ENCODE measurements at regions not wholly inside any gene's neighbourhood (a gene's known extent, or its start where the extent isn't known, plus 50 kb on each side); places are given as distances from the start of the nearest gene placed in this dataset.

GRCh38 chr9:85129514-85129913 is 460.0 kb downstream of the NTRK2 start:
- Histone ChIP-seq H3K4me1 (no peaks in the 10 kb centered on the region), H3K27me3 (no peaks in the 10 kb centered on the region), H3K36me3 (no peaks in the 10 kb centered on the region), H3K4me3 (ENCODE audit: low read depth, low read length) (no peak overlapping the region), H3K9me3 (no peaks in the 10 kb centered on the region)
- TF ChIP-seq, protein P1, sequence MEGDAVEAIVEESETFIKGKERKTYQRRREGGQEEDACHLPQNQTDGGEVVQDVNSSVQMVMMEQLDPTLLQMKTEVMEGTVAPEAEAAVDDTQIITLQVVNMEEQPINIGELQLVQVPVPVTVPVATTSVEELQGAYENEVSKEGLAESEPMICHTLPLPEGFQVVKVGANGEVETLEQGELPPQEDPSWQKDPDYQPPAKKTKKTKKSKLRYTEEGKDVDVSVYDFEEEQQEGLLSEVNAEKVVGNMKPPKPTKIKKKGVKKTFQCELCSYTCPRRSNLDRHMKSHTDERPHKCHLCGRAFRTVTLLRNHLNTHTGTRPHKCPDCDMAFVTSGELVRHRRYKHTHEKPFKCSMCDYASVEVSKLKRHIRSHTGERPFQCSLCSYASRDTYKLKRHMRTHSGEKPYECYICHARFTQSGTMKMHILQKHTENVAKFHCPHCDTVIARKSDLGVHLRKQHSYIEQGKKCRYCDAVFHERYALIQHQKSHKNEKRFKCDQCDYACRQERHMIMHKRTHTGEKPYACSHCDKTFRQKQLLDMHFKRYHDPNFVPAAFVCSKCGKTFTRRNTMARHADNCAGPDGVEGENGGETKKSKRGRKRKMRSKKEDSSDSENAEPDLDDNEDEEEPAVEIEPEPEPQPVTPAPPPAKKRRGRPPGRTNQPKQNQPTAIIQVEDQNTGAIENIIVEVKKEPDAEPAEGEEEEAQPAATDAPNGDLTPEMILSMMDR (IDR thresholded peaks at IDR 0.05; ENCODE audit: low read depth, low read length), result no peak
- no peak for DNase-seq

DNA sequence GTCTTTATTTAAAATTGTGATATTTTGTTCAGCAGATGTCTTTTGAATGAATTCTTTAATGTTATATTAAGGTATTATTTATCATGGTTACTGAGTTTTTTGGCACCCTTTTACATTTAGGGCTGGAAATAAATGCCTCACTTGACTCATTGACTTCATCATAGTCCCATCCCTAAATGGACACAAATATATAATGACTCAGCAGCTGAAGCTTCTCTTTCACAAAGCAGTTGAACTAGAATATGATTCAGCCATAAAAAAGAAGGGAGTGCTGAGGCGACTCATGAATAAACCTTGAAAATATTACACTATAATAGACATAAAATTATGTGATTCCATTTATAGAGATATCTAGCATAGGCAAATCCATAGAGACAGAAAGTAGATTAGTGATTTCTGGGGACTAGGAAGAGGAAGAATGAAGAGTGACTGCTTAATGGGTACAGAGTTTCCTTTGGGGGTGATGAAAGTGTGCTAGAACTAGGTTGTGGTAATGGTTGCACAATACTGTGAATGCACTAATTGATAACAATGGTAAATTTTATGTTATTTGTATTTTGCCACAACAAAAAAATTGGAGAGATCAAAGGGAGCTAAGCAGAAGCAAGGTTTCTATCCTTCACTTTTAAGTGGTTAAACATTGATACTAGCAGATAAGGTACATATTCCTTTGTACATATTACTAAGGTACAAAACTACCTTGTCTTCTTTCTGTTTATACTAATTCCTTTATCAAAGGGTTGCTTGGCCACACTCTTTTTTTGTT is 449.6 kb downstream of the NTRK2 start:
- Histone ChIP-seq H3K36me3 (no peaks in the 10 kb centered on the region), H3K27me3 (no peaks in the 10 kb centered on the region), H3K4me3 (ENCODE audit: low read depth, low read length) (no peak overlapping the region), H3K9me3 (no peaks in the 10 kb centered on the region), H3K4me1 (no peaks in the 10 kb centered on the region)
- TF ChIP-seq, protein P1 (IDR thresholded peaks at IDR 0.05; ENCODE audit: low read depth, low read length), result no peak
- no peak for DNase-seq

GRCh38 chr9:85117831-85118230 is 448.3 kb downstream of the NTRK2 start:
- Histone ChIP-seq H3K4me1 (no peaks in the 10 kb centered on the region), H3K4me3 (ENCODE audit: low read depth, low read length) (no peak overlapping the region), H3K27me3 (no peaks in the 10 kb centered on the region), H3K36me3 (no peaks in the 10 kb centered on the region), H3K9me3 (no peaks in the 10 kb centered on the region)
- TF ChIP-seq, protein P1 (IDR thresholded peaks at IDR 0.05; ENCODE audit: low read depth, low read length), result no peak
- DNase-seq, result no peak

- TF ChIP-seq, protein P1 (IDR thresholded peaks at IDR 0.05; ENCODE audit: low read depth, low read length), result no peak
- DNase-seq, result no peak
- no peaks in the 10 kb centered on the region for H3K27me3 ChIP-seq
Observed at GRCh38 chr9:85115473-85115872, 445.9 kb downstream of the NTRK2 start.

DNA sequence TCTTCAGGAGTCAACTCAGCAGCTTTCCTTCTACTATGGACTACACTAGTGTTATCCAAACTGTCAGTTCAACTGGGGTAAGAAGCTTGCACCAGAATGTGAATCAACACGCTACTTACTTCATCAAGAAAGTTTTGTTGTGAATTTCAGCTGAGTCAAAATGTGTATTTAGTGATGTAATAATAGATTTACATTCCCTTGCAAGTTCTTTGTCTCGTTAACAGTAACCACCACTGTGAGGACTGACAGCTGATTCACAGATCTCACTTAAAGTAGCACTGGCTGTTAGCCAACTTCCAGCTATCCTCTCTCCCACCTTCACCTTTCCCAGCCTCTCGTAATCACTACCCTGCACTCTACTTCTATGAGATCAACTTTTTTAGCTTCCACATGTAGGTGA is 445.3 kb downstream of the NTRK2 start:
- DNase-seq, result no peak
- TF ChIP-seq, protein P1 (IDR thresholded peaks at IDR 0.05; ENCODE audit: low read depth, low read length), result no peak
- H3K27me3 ChIP-seq, result no peaks in the 10 kb centered on the region

More at GRCh38 chr9:85115473-85115872, 445.9 kb downstream of the NTRK2 start:
- no peaks in the 10 kb centered on the region for H3K9me3 ChIP-seq
- no peak overlapping the region for H3K4me3 ChIP-seq (ENCODE audit: low read depth, low read length)
- H3K4me1 ChIP-seq, result no peaks in the 10 kb centered on the region
- no peaks in the 10 kb centered on the region for H3K36me3 ChIP-seq

GRCh38 chr9:85112933-85113418 is 443.4 kb downstream of the NTRK2 start:
- no peak overlapping the region for H3K4me3 ChIP-seq (ENCODE audit: low read depth, low read length)
- TF ChIP-seq, protein P1 (IDR thresholded peaks at IDR 0.05; ENCODE audit: low read depth, low read length), result no peak
- DNase-seq, result no peak
- H3K27me3 ChIP-seq, result no peaks in the 10 kb centered on the region
- no peaks in the 10 kb centered on the region for H3K36me3 ChIP-seq
- H3K4me1 ChIP-seq, result no peaks in the 10 kb centered on the region
- H3K9me3 ChIP-seq, result no peaks in the 10 kb centered on the region

More for the DNA sequence above, 445.3 kb downstream of the NTRK2 start:
- H3K4me3 ChIP-seq (ENCODE audit: low read depth, low read length), result no peak overlapping the region
- no peaks in the 10 kb centered on the region for H3K9me3 ChIP-seq
- no peaks in the 10 kb centered on the region for H3K36me3 ChIP-seq
- no peaks in the 10 kb centered on the region for H3K4me1 ChIP-seq
